GM12864 (cell line): ENCODE measurements at regions not wholly inside any gene's neighbourhood (a gene's known extent, or its start where the extent isn't known, plus 50 kb on each side); places are given as distances from the start of the nearest gene placed in this dataset.

Experiments used
- DNase-seq: peaks from one replicate; pipeline ENCODE4 v3.0.0-alpha.2; 2011; ENCODE audit warnings: low read depth
- H3K4me3 ChIP-seq: 2 replicates; pipeline ENCODE4 v1.5.1; 2011; ENCODE audit warnings: mild to moderate bottlenecking, low read depth, low read length, control low read depth
- CTCF ChIP-seq: IDR thresholded peaks from 2 replicates; pipeline ENCODE4 v1.5.1; 2011; ENCODE audit warnings: low read depth, mild to moderate bottlenecking, moderate library complexity, low read length, control low read depth, inconsistent platforms; ENCODE audit errors: missing control alignments

- no peak overlapping the region for H3K4me3 ChIP-seq
- no peak for TF ChIP-seq CTCF
- DNase-seq: no peak
Observed at GRCh38 chr13:83536941-83537340, 345.3 kb downstream of the SLITRK1 start.

- no peak overlapping the region for H3K4me3 ChIP-seq
- DNase-seq: no peak
- no peak for TF ChIP-seq CTCF
Observed at GRCh38 chr13:83536153-83536552, 346.1 kb downstream of the SLITRK1 start.

GRCh38 chr13:83532809-83533208, 349.5 kb downstream of the SLITRK1 start:
- no peak for DNase-seq
- H3K4me3 ChIP-seq: no peak overlapping the region
- TF ChIP-seq CTCF: no peak

- no peak for DNase-seq
- no peak for TF ChIP-seq CTCF
- H3K4me3 ChIP-seq: no peak overlapping the region
Observed at GRCh38 chr13:83531022-83531421, 351.3 kb downstream of the SLITRK1 start.

- DNase-seq: no peak
- no peak for TF ChIP-seq CTCF
Observed at GRCh38 chr13:83516781-83517180, 365.5 kb downstream of the SLITRK1 start.

GRCh38 chr13:83515268-83516015, 366.8 kb downstream of the SLITRK1 start:
- no peak for TF ChIP-seq CTCF

More at GRCh38 chr13:83516781-83517180, 365.5 kb downstream of the SLITRK1 start:
- H3K4me3 ChIP-seq: no peak overlapping the region

GRCh38 chr13:83508771-83509301, 373.4 kb downstream of the SLITRK1 start:
- no peak for DNase-seq
- no peak for TF ChIP-seq CTCF

More at GRCh38 chr13:83515268-83516015, 366.8 kb downstream of the SLITRK1 start:
- no peak overlapping the region for H3K4me3 ChIP-seq
- DNase-seq: no peak

More at GRCh38 chr13:83508771-83509301, 373.4 kb downstream of the SLITRK1 start:
- H3K4me3 ChIP-seq: no peak overlapping the region
